ENCODE measurements at regions not wholly inside any gene's neighbourhood (a gene's known extent, or its start where the extent isn't known, plus 50 kb on each side); places are given as distances from the start of the nearest gene placed in this dataset.

DNA sequence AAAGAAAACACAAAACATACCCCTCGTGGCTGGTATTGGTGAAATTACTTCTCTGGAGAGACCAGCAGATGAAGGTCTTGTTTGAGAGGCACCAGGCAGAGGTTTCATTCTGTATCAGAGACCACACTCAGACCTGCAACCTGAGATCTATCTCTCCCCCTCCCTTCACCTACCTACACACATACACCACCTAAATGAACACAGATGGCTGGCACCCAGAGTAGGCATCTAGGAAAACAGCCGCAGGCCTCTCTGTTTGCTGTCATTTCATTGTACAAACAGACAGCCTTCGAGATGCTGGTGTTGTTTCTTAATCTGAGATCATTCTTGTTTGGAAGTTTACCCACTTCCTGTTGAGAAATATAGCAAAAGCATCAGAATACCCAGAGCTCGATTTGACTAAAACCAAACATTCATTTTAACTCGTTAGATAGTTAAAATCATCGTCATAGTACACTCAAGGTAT is 173.9 kb upstream of the SLC25A13 start:
- Mint-ChIP-seq H3K36me3 (no peaks in the 10 kb centered on the region), H3K9me3 (no peaks in the 10 kb centered on the region), H3K27me3 (ENCODE audit: insufficient read depth, low read depth) (no peaks in the 10 kb centered on the region), H3K4me1 (no peaks in the 10 kb centered on the region), H3K4me3 (no peak overlapping the region), H3K27ac (no peak overlapping the region)
- Histone ChIP-seq H3K9me3 (ENCODE audit: low read depth) (no peaks in the 10 kb centered on the region), H3K36me3 (no peaks in the 10 kb centered on the region), H3K27me3 (no peaks in the 10 kb centered on the region), H3K4me2 (no peak overlapping the region), H3K4me1 (no peaks in the 10 kb centered on the region), H3K79me2 (ENCODE audit: low read depth) (no peaks in the 10 kb centered on the region), H4K20me1 (ENCODE audit: low read depth) (no peaks in the 10 kb centered on the region), H3K4me3 (no peak overlapping the region), H3K9ac (no peak overlapping the region), H2AFZ (replicated peaks) (peak overlapping the region; percentile 77), H3F3A (ENCODE audit: low read depth) (no peaks in the 10 kb centered on the region), H3K27ac (no peak overlapping the region)
- no peak for TF ChIP-seq EZH2 (IDR thresholded peaks at IDR 0.05)
- TF ChIP-seq, protein P1, sequence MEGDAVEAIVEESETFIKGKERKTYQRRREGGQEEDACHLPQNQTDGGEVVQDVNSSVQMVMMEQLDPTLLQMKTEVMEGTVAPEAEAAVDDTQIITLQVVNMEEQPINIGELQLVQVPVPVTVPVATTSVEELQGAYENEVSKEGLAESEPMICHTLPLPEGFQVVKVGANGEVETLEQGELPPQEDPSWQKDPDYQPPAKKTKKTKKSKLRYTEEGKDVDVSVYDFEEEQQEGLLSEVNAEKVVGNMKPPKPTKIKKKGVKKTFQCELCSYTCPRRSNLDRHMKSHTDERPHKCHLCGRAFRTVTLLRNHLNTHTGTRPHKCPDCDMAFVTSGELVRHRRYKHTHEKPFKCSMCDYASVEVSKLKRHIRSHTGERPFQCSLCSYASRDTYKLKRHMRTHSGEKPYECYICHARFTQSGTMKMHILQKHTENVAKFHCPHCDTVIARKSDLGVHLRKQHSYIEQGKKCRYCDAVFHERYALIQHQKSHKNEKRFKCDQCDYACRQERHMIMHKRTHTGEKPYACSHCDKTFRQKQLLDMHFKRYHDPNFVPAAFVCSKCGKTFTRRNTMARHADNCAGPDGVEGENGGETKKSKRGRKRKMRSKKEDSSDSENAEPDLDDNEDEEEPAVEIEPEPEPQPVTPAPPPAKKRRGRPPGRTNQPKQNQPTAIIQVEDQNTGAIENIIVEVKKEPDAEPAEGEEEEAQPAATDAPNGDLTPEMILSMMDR (IDR thresholded peaks at IDR 0.05) = no peak
- TF ChIP-seq EZH2phosphoT487 (IDR thresholded peaks at IDR 0.05) = no peak
- no peak for DNase-seq (ENCODE audit: low spot score)

DNA sequence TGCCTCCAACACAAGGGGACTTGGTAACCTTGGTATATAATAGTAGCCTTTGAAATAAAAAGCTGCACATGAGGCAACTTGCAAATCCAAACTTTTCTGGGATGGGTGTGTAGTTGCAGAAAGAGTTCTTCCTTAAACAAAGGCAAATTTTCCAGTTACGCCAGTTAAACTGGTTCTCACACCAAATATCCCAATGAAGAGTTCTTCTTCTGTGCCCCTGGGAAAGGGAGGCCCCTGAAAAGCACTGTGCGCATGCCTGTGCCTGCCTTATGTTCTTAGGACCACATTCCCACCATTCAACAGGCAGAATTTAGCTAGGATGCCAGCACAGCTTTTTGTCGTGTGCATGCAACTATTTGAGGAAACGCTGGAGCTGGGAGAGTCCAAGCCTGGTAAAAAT is 164.8 kb upstream of the SLC25A13 start:
- H3K4me1 ChIP-seq = peaks cover 4% of the 10 kb centered on the region
- H3K4me3 ChIP-seq = no peak overlapping the region
- H3K4me2 ChIP-seq = no peak overlapping the region
- H3K9me3 ChIP-seq (ENCODE audit: low read depth) = no peaks in the 10 kb centered on the region
- no peaks in the 10 kb centered on the region for H3K9me3 Mint-ChIP-seq
- H3K36me3 Mint-ChIP-seq = no peaks in the 10 kb centered on the region
- H3K36me3 ChIP-seq = no peaks in the 10 kb centered on the region
- DNase-seq (ENCODE audit: low spot score) = peak; percentile 2
- no peak overlapping the region for H2AFZ ChIP-seq (replicated peaks)
- H3K4me3 Mint-ChIP-seq = no peak overlapping the region
- no peak overlapping the region for H3K27ac ChIP-seq
- no peaks in the 10 kb centered on the region for H3F3A ChIP-seq (ENCODE audit: low read depth)
- H3K27me3 ChIP-seq = no peaks in the 10 kb centered on the region
- H3K4me1 Mint-ChIP-seq = no peaks in the 10 kb centered on the region
- no peaks in the 10 kb centered on the region for H3K27me3 Mint-ChIP-seq (ENCODE audit: insufficient read depth, low read depth)
- TF ChIP-seq, protein P1 (IDR thresholded peaks at IDR 0.05) = no peak
- no peak for TF ChIP-seq EZH2 (IDR thresholded peaks at IDR 0.05)
- TF ChIP-seq EZH2phosphoT487 (IDR thresholded peaks at IDR 0.05) = no peak
- H3K27ac Mint-ChIP-seq = no peak overlapping the region
- H3K9ac ChIP-seq = no peak overlapping the region
- no peaks in the 10 kb centered on the region for H3K79me2 ChIP-seq (ENCODE audit: low read depth)
- H4K20me1 ChIP-seq (ENCODE audit: low read depth) = no peaks in the 10 kb centered on the region

DNA sequence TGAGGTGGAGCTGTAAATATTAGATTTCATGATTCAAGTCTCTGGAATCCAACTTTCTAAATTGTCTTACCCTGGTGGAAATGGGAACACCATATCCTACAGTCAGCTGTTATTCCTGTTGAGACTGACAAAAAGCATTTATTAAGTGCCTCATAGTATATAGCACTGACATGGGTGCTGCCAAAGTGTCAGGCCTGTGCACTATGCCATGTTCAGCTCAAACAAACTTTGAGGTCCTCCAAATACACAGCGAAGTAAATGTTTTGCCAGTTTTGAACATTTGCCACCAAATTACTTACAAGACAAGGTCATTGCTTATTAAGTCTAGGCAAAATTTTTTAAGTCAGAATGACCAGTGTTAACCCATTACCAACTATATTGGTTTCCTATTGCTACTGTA is 162.9 kb upstream of the SLC25A13 start:
- Mint-ChIP-seq H3K4me1 (no peaks in the 10 kb centered on the region), H3K9me3 (no peaks in the 10 kb centered on the region), H3K27ac (no peak overlapping the region), H3K27me3 (ENCODE audit: insufficient read depth, low read depth) (no peaks in the 10 kb centered on the region), H3K4me3 (no peak overlapping the region), H3K36me3 (no peaks in the 10 kb centered on the region)
- no peaks in the 10 kb centered on the region for H3F3A ChIP-seq (ENCODE audit: low read depth)
- peaks cover 4% of the 10 kb centered on the region for H3K4me1 ChIP-seq
- H3K4me3 ChIP-seq = no peak overlapping the region
- TF ChIP-seq, protein P1 (IDR thresholded peaks at IDR 0.05) = no peak
- TF ChIP-seq EZH2 (IDR thresholded peaks at IDR 0.05) (no peak), EZH2phosphoT487 (IDR thresholded peaks at IDR 0.05) (no peak)
- H3K9ac ChIP-seq = no peak overlapping the region
- H3K9me3 ChIP-seq (ENCODE audit: low read depth) = no peaks in the 10 kb centered on the region
- H2AFZ ChIP-seq (replicated peaks) = no peak overlapping the region
- no peak overlapping the region for H3K4me2 ChIP-seq
- no peak overlapping the region for H3K27ac ChIP-seq
- H3K36me3 ChIP-seq = no peaks in the 10 kb centered on the region
- H3K27me3 ChIP-seq = no peaks in the 10 kb centered on the region
- H3K79me2 ChIP-seq (ENCODE audit: low read depth) = no peaks in the 10 kb centered on the region
- no peaks in the 10 kb centered on the region for H4K20me1 ChIP-seq (ENCODE audit: low read depth)
- no peak for DNase-seq (ENCODE audit: low spot score)

Data from neural progenitor cell (in vitro differentiated cells).